ENCODE measurements at regions not wholly inside any gene's neighbourhood (a gene's known extent, or its start where the extent isn't known, plus 50 kb on each side); places are given as distances from the start of the nearest gene placed in this dataset.
"Not testable (repeated sequence)": the region's sequence is repeated elsewhere in the genome, so short reads cannot be mapped to it uniquely, and the experiment has no call there.

DNA sequence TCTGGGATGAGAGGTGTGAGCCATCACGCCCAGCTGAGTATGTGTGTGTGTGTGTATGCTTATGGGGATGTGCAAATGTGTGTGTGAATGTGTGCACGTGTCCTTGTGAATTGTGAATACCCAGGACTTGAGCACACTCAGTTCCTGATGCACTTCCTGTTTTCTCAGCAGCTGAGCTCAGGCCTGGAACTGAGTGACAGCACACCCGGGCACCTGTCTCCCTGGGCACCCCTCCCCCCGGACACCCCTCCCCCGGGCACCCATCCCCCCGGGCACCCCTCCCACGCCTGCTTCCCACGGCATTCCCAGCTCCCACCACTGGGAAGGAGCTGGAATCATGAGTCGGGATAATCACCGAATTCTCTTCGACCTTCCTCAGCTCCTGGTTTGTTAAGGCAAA lies 2744.1 kb upstream of the TPTE start:
- ATAC-seq = peak in 3 of 4 donors; percentile 29 to 50 (median 32)
- H3K27ac ChIP-seq; H3K9me3 ChIP-seq; H3K27me3 ChIP-seq; H3K4me3 ChIP-seq; H3K36me3 ChIP-seq; H3K4me1 ChIP-seq; intact Hi-C loops (cut with DNase I): not testable (repeated sequence)
- DNase-seq = peak in 1 of 5 donors; percentile 34
- 69 to 80% methylated on average over 7 to 8 of the region's 11 CpGs; no CpG with 5 or more reads in 2 of the 4 donors for WGBS, 4 donors

DNA sequence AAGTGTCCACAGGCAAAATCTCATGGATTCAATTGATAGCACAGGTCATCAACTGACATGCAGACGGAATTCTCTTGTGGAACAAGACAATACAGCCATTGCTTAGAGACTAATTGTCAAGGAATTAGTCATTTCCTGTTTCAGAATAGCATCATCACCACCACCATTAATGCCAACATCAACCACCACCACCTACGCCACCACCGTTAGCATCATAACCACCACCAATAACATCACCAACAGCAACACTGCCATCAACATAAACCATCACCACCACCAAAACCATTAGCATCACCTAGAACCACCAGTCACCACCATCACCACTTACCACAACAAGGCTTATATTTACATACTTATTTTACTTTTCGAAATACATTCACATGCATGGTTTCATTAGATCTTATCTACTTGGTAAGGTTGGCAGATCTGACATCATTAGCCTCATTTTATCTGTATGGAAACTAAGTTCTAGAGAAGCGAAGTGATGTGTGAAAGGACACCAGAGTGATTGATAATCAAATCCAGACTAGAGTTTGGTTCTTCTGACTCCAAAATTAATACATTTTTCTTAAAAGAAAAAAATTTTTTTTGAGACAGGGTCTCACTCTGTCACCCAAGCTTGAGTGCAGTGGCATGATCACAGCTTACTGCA lies 2733.8 kb upstream of the TPTE start:
- ATAC-seq; H3K4me3 ChIP-seq; H3K27ac ChIP-seq; H3K4me1 ChIP-seq; DNase-seq; H3K9me3 ChIP-seq; H3K27me3 ChIP-seq; intact Hi-C loops (cut with DNase I); H3K36me3 ChIP-seq: not testable (repeated sequence)
- no CpG with 5 or more reads among the region's 5 CpGs for WGBS, 4 donors

DNA sequence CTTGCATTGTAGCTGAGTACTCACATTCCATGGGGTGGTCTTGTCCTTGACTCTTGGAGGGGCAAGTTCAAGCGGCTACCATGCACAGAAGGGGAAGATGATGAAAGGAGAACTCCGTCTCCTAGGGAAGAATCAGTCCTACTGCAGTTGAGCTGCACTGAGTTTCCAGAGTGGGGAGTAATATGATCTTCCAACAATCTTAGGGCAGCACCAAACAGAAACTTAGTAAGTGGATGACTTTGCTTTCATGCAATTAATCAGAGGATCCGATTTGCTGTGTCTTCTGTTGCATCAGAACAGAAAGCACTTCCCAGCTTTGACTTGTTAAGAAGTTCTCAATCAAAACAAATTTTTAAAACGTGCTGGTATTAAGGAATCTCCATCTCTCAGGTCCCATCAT lies 2727.6 kb upstream of the TPTE start:
- H3K27me3 ChIP-seq; H3K36me3 ChIP-seq; intact Hi-C loops (cut with DNase I); H3K27ac ChIP-seq; H3K4me3 ChIP-seq; ATAC-seq; H3K9me3 ChIP-seq; H3K4me1 ChIP-seq; DNase-seq: not testable (repeated sequence)
- no CpG with 5 or more reads among the region's 4 CpGs for WGBS, 4 donors

DNA sequence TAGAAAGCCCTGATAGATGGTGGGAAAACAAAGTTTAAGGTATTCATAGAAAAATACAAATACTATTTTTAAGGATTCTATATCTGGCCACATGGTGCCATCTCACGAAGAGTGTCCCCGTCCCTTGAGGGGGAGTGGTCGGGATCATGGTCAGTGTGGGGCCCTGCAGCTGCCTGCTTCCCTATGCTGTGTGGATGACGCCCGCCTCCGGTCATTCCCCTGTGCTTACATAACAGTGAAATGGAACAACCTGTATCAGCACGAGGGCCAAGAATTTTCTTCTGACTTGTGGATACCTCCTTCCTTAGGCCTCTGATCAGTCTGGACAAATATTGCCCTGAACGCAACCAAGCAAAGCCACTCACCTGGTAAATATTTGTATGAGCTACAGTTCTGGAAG lies 2724.1 kb upstream of the TPTE start:
- H3K27ac ChIP-seq; H3K4me1 ChIP-seq; ATAC-seq; H3K4me3 ChIP-seq; H3K36me3 ChIP-seq; intact Hi-C loops (cut with DNase I); DNase-seq; H3K27me3 ChIP-seq; H3K9me3 ChIP-seq: not testable (repeated sequence)
- WGBS, 4 donors = no CpG with 5 or more reads among the region's 8 CpGs

DNA sequence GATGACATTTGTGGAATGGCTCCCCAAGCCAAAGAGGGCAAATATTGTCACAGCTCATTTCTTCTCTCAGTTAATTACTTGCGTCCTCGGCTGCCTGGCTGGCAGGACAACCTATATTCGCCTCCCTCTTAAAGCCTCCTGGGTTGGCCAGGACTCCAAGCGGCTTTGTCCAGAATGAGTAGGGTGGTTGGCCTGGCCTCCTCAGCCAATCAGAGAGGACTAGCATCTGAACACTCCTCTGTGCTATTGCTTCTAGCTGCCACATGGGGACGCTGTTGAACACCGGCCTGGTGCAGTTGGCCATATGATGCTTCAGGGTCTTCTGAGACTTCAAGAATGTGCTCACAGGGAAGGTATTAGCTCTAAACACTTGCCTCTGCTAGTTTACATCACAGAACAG lies 2722.9 kb upstream of the TPTE start:
- DNase-seq = not testable (repeated sequence)
- WGBS, 4 donors = 64 to 81% methylated on average over 2 of the region's 6 CpGs; no CpG with 5 or more reads in 2 of the 4 donors

DNA sequence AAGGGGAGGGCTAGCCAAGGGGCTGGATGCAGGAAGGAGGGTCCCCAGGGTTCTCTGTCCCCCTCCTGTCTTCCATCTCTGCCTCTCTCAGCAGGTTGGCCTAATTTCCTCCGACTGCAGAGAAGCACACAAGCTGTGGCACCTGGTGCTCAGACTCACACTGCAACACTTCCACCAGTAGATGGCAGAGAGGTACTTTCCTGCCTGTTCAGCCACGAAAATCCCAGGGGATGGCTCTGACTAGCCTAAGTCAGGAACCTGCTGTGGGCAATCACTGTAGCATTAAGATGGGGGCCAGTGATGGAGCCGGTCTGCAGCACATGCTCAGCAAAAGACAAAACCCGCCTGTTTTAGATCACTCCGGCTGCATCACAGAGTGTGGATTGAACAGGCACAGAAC lies 2721.7 kb upstream of the TPTE start:
- H3K4me3 ChIP-seq; DNase-seq; intact Hi-C loops (cut with DNase I); H3K27ac ChIP-seq; H3K9me3 ChIP-seq; H3K36me3 ChIP-seq; H3K4me1 ChIP-seq; H3K27me3 ChIP-seq: not testable (repeated sequence)
- WGBS, 4 donors = no CpG with 5 or more reads among the region's 5 CpGs
- peak in 3 of 4 donors; percentile 65 to 78 (median 74) for ATAC-seq

More for the DNA sequence above, 2722.9 kb upstream of the TPTE start:
- H3K36me3 ChIP-seq; ATAC-seq; intact Hi-C loops (cut with DNase I); H3K27me3 ChIP-seq; H3K27ac ChIP-seq; H3K9me3 ChIP-seq; H3K4me1 ChIP-seq; H3K4me3 ChIP-seq: not testable (repeated sequence)

DNA sequence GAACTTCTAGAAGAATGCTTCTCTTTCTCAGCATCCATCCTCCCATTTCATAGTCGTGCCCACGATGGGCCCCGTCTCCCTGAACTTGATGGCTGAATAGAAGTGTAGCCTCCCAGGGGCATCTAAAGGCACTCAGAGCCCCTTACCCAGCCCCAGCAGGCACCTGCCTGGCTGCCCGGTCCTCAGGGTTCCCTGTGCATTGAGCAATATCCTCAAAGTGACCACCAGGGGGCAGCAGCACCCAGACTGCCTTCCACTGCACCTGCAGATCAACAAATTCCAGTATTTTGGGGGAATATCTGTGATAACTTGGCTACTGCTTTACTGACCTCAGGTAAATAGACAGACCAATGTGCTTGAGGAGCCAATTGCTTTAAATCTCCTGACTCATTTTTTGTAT lies 2707.9 kb upstream of the TPTE start:
- WGBS, 4 donors = no CpG with 5 or more reads among the region's 4 CpGs
- H3K27ac ChIP-seq; H3K9me3 ChIP-seq; H3K27me3 ChIP-seq; intact Hi-C loops (cut with DNase I); H3K36me3 ChIP-seq; DNase-seq; H3K4me1 ChIP-seq; H3K4me3 ChIP-seq: not testable (repeated sequence)
- ATAC-seq = peak in 3 of 4 donors; percentile 58 to 64 (median 59)

DNA sequence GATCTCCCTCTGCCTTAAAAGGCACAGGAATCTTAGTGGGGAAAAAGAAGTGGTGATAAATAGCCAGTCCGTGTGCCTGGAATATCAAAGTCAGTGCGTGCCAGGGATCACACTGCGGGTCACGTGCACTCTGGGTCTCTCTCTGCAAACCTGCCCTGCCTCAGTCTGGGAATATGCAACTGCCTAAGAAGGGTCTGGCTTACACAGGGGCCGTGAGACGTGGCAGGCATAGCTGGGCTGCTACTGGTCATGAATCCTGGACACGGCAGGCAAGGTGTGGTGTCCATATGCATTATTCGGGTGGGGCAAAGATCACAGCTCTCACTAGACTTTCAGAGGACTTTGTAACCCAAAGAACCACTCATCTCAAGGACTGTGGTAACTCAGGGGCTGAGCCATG lies 2704.4 kb upstream of the TPTE start:
- H3K27ac ChIP-seq; H3K9me3 ChIP-seq; DNase-seq; intact Hi-C loops (cut with DNase I); H3K27me3 ChIP-seq; H3K4me1 ChIP-seq; H3K36me3 ChIP-seq; H3K4me3 ChIP-seq: not testable (repeated sequence)
- no CpG with 5 or more reads among the region's 8 CpGs for WGBS, 4 donors
- ATAC-seq = peak; percentile 82 to 92 (median 84)

DNA sequence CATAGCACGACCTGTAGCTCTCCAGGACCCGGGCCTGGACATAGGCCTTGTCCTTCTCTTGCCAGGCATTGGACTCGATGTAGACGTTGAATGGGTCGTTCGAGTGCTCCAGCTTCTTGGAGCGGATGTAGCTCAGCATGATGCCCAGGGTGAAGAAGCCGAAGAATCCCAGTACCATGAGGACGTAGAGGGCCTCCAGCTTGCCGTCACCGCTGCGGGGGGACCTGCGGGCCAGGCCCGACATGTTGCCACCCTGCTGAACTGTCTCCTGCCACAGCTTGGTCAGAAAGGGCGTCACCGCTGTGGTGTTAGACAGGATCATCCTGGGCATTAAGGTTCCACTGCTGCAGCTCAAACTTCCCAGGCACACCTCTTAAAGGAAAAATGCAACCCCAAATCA lies 2702.1 kb upstream of the TPTE start:
- H3K4me1 ChIP-seq; ATAC-seq; intact Hi-C loops (cut with DNase I); H3K4me3 ChIP-seq; H3K27me3 ChIP-seq; H3K36me3 ChIP-seq; H3K9me3 ChIP-seq; H3K27ac ChIP-seq; DNase-seq: not testable (repeated sequence)
- WGBS, 4 donors = 98% methylated on average over 7 of the region's 16 CpGs; no CpG with 5 or more reads in 2 of the 4 donors

DNA sequence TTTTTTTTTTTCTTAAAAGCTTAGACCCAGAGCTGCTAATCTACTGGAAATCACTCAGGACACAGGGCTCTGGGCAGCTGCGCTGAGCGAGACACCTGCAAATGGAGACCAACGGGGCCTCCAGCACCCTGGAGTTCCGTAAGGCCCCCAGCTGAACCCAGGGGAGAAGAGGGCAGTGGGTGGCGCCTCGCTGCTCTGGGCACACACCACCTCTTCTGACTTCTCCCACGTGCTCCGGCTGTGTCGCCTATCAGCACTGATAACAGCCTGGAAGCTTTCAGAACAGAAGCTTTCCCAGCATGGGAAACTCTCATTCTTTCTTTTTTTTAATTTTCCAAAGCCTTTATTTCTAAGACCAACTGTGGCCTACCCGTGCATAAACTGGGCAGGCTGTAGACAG lies 2695.8 kb upstream of the TPTE start:
- H3K4me3 ChIP-seq; H3K4me1 ChIP-seq; H3K27me3 ChIP-seq; H3K9me3 ChIP-seq; intact Hi-C loops (cut with DNase I); H3K36me3 ChIP-seq; DNase-seq; H3K27ac ChIP-seq: not testable (repeated sequence)
- WGBS, 4 donors = no CpG with 5 or more reads among the region's 10 CpGs
- ATAC-seq = peak; percentile 76 to 88 (median 82)

DNA sequence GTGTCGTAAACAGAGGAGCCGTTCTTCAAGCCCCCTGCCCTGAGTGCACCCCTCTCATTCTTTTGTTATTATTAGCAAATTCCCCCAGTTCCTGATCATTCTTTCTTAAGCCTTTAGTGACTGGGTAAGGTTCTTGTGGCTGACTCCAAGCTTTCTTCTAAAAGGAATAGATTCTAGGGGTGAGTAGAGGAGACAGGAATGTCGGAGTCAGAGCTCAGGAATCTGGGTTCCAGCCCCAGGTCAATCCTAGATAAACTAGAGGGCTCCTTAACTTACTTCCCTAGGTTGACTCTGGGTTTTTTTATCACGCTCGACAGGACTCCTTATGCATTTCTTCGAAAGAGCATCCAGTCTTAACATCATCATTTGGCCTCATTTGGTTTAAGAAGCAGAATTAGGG lies 2695.2 kb upstream of the TPTE start:
- H3K27me3 ChIP-seq; H3K4me1 ChIP-seq; DNase-seq; intact Hi-C loops (cut with DNase I); H3K4me3 ChIP-seq; H3K9me3 ChIP-seq; ATAC-seq; H3K36me3 ChIP-seq; H3K27ac ChIP-seq: not testable (repeated sequence)
- WGBS, 4 donors = no CpG with 5 or more reads among the region's 6 CpGs

DNA sequence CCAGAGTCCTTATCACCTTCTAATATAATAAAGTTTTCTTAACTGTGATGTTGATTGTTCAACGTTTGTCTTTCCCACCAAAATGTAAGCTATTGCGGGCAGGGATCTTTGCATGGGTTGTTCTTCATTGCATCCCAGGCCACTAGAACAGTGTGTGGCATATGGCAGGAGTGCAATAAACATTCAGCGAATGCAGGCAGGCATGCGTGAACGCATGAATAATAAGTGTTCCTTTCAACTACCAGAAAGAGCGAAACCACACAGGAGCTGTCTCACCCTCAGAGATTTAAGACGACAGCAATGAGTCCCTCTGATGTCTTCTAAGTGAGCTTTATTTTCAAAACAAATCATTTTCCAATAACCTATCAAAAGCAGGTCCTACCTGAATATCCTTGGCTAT lies 2693.1 kb upstream of the TPTE start:
- H3K4me3 ChIP-seq; intact Hi-C loops (cut with DNase I); H3K36me3 ChIP-seq; H3K4me1 ChIP-seq; H3K27ac ChIP-seq; DNase-seq; H3K27me3 ChIP-seq; ATAC-seq; H3K9me3 ChIP-seq: not testable (repeated sequence)
- WGBS, 4 donors = no CpG with 5 or more reads among the region's 7 CpGs
